ENCODE measurements at regions not wholly inside any gene's neighbourhood (a gene's known extent, or its start where the extent isn't known, plus 50 kb on each side); places are given as distances from the start of the nearest gene placed in this dataset.

DNA sequence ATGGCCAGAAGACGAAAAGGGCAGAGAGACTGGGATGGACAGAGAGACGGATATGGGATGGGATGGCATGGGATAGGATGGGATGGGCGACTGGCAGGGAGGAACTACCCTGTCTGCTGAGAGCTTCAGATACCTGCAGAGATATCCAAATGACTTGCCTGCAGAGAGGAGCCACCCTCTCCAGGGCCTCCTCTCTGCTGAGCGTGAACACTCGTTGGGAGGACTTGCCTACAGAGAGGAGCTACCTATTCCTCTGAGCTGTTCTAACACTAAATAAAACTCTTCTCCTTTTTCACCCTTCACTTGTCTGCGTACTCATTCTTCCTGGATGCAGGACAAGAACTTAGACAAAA is 67.1 kb upstream of the LRRN2 start:
- TF ChIP-seq RXRA (IDR thresholded peaks at IDR 0.05; ENCODE audit: insufficient read depth, low read depth, low read length) (no peak), SIX5 (IDR thresholded peaks at IDR 0.05; ENCODE audit: low read depth, low read length) (no peak), SIN3A (conservative IDR thresholded peaks at IDR 0.05 in 1 of 2, IDR thresholded peaks at IDR 0.05 in 1 of 2; ENCODE audit: low read depth in 1 of 2, low read length in 2 of 2) (no peak), YY1 (IDR thresholded peaks at IDR 0.05; ENCODE audit: low read depth, low read length) (no peak)
- TF ChIP-seq, protein P1, sequence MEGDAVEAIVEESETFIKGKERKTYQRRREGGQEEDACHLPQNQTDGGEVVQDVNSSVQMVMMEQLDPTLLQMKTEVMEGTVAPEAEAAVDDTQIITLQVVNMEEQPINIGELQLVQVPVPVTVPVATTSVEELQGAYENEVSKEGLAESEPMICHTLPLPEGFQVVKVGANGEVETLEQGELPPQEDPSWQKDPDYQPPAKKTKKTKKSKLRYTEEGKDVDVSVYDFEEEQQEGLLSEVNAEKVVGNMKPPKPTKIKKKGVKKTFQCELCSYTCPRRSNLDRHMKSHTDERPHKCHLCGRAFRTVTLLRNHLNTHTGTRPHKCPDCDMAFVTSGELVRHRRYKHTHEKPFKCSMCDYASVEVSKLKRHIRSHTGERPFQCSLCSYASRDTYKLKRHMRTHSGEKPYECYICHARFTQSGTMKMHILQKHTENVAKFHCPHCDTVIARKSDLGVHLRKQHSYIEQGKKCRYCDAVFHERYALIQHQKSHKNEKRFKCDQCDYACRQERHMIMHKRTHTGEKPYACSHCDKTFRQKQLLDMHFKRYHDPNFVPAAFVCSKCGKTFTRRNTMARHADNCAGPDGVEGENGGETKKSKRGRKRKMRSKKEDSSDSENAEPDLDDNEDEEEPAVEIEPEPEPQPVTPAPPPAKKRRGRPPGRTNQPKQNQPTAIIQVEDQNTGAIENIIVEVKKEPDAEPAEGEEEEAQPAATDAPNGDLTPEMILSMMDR (IDR thresholded peaks at IDR 0.05; ENCODE audit: control extremely low read depth in 1 of 3, insufficient read depth in 1 of 3, low read depth in 1 of 3, low read length in 3 of 3), result no peak
